GM21526 (cell line): ENCODE measurements at regions not wholly inside any gene's neighbourhood (a gene's known extent, or its start where the extent isn't known, plus 50 kb on each side); places are given as distances from the start of the nearest gene placed in this dataset.

Experiments
- ATAC-seq: cut with Tn5 transposase; IDR thresholded peaks from one replicate; pipeline ENCODE4 v1.9.1; 2021; ENCODE audit warnings: moderate library complexity; ENCODE audit not compliant: unreplicated experiment, low FRiP score

DNA sequence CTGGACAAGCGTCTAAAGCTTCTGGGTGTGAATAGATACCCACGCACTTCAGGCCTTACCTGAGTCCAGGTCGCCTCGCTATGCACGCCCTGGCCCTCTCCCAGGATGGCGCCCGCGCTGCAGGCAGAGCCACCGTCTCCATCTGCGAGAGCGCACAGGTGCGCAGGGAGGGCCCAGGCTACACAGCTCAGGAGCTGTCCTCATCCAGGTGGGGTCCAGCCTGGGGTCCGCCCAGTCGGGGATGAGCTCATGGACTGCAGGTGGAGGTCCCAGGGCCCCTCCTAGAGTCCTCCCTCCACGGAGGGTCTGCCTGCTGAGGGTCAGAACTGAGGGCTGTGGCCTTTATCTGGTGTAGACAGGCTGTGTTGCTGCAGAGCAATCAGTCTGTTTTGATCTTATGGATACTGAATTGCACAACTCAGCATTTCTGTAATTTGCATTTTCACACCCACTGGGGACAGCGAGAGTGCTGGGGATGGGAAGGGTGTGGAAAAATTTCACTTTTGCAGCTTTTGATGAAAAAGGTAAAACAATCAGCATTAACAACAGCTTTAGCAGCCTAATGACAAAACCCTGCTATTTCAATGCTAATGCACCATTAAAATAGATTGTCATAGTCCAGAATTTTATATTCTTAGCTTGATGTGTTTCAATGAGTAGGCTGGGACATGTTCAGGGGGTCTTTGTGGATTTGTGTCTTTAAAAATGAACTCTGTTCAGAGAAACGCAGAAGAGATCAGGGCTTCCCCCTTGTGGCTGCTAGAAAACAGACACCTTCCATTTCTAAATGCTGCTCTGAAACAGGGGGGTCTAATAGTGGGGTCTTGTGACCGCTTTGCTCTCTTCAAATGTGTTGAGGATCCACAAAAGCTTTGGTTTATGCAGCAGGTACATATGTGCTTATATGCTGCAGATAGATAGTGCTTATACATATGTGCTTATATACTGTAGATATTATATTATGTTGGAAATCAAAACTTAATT, 77.8 kb upstream of the PHACTR3 start:
- ATAC-seq = no peak

GRCh38 chr20:59530782-59531181, 73.6 kb upstream of the PHACTR3 start:
- ATAC-seq = no peak

GRCh38 chr20:59537991-59538390, 66.3 kb upstream of the PHACTR3 start:
- no peak for ATAC-seq

- no peak for ATAC-seq
Observed at GRCh38 chr20:59547596-59547995, 56.7 kb upstream of the PHACTR3 start.
